Hematopoietic multipotent progenitor cell treated with erythropoietin and hydrocortisone succinate and interleukin-3 and kit ligand, for 15 days (in vitro differentiated cells): ENCODE measurements at regions not wholly inside any gene's neighbourhood (a gene's known extent, or its start where the extent isn't known, plus 50 kb on each side); places are given as distances from the start of the nearest gene placed in this dataset.
A peak's percentile ranks its signal among the peaks of the same experiment; 100 is the strongest.
"Not testable (repeated sequence)": the region's sequence is repeated elsewhere in the genome, so short reads cannot be mapped to it uniquely, and the experiment has no call there.

Experiments
- DNase-seq: peaks from one replicate; pipeline ENCODE4 v3.0.0-alpha.2; 2015; ENCODE audit warnings: low spot score

- no peak for DNase-seq
Measured at GRCh38 chr3:17891139-17891856, 148.9 kb upstream of the TBC1D5 start.

GRCh38 chr3:17885986-17886385 is 143.6 kb upstream of the TBC1D5 start:
- no peak for DNase-seq

GRCh38 chr3:17882981-17883380 is 140.6 kb upstream of the TBC1D5 start:
- DNase-seq = no peak

GRCh38 chr3:17877299-17877698 is 134.9 kb upstream of the TBC1D5 start:
- DNase-seq = no peak

- no peak for DNase-seq
Measured at GRCh38 chr3:17874636-17875035, 132.2 kb upstream of the TBC1D5 start.

GRCh38 chr3:17872457-17872856 is 130.0 kb upstream of the TBC1D5 start:
- no peak for DNase-seq

GRCh38 chr3:17865631-17866030 is 123.2 kb upstream of the TBC1D5 start:
- DNase-seq = no peak

- DNase-seq = no peak
Measured at GRCh38 chr3:17861476-17861875, 119.0 kb upstream of the TBC1D5 start.

GRCh38 chr3:17860840-17861471 is 118.5 kb upstream of the TBC1D5 start:
- DNase-seq = not testable (repeated sequence)

GRCh38 chr3:17852217-17852616 is 109.8 kb upstream of the TBC1D5 start:
- no peak for DNase-seq

- no peak for DNase-seq
Measured at GRCh38 chr3:17850448-17850847, 108.0 kb upstream of the TBC1D5 start.

GRCh38 chr3:17848102-17848501 is 105.7 kb upstream of the TBC1D5 start:
- no peak for DNase-seq

GRCh38 chr3:17847156-17847555 is 104.7 kb upstream of the TBC1D5 start:
- DNase-seq = no peak

- DNase-seq = no peak
Measured at GRCh38 chr3:17846466-17846865, 104.0 kb upstream of the TBC1D5 start.

GRCh38 chr3:17845026-17845812 is 102.8 kb upstream of the TBC1D5 start:
- DNase-seq = no peak

GRCh38 chr3:17844236-17844635 is 101.8 kb upstream of the TBC1D5 start:
- DNase-seq = no peak

GRCh38 chr3:17841190-17841828 is 98.9 kb upstream of the TBC1D5 start:
- peak; percentile 70 for DNase-seq

GRCh38 chr3:17840651-17841050 is 98.2 kb upstream of the TBC1D5 start:
- no peak for DNase-seq

- DNase-seq = no peak
Measured at GRCh38 chr3:17840126-17840525, 97.7 kb upstream of the TBC1D5 start.

GRCh38 chr3:17836919-17837318 is 94.5 kb upstream of the TBC1D5 start:
- no peak for DNase-seq

- DNase-seq = no peak
Measured at GRCh38 chr3:17836092-17836491, 93.7 kb upstream of the TBC1D5 start.

- DNase-seq = no peak
Measured at GRCh38 chr3:17833786-17834559, 91.5 kb upstream of the TBC1D5 start.
